Liver (tissue), 2 donors: ENCODE measurements at regions not wholly inside any gene's neighbourhood (a gene's known extent, or its start where the extent isn't known, plus 50 kb on each side); places are given as distances from the start of the nearest gene placed in this dataset.

Source experiments
- TF ChIP-seq, protein P1 (sequence below): IDR thresholded peaks from 2 replicates; pipeline ENCODE4 v1.6.1; 2016; ENCODE audit warnings: antibody characterized with exemption
- TF ChIP-seq, protein P2 (sequence below): fragments of 150-350 bp; IDR thresholded peaks from 2 replicates; pipeline ENCODE4 v1.5.1; 2017; ENCODE audit warnings: improper control_type of control experiment, low read depth, low read length; ENCODE audit not compliant: missing input control
- donor health status: healthy.

DNA sequence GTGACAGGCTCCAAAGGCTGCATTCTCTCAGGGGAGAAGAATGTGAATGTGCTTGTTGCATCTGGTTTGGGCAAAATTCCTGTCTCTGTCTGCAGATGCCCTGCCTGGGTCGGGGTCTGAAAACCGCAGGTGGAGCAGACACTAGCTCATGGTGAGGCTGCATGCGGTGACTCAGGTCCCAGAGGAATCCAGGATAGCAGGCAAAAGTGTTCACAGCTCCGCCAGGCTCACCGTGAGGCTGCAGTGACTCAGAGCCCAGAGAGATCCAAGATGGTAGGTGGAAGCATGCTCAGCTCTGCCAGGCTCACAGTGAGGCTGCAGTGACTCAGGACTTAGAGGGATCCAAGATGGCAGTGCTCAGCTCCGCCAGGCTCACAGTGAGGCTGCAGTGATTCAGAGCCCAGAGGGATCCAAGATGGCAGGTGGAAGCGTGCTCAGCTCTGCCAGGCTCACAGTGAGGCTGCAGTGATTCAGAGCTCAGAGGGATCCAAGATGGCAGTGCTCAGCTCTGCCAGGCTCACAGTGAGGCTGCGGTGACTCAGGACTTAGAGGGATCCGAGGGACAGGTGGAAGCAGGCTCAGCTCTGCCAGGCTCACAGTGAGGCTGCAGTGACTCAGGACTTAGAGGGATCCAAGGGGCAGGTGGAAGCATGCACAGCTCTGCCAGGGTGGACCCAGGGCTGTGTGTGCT lies 200.5 kb downstream of the ACKR3 start:
- TF ChIP-seq, protein P1, sequence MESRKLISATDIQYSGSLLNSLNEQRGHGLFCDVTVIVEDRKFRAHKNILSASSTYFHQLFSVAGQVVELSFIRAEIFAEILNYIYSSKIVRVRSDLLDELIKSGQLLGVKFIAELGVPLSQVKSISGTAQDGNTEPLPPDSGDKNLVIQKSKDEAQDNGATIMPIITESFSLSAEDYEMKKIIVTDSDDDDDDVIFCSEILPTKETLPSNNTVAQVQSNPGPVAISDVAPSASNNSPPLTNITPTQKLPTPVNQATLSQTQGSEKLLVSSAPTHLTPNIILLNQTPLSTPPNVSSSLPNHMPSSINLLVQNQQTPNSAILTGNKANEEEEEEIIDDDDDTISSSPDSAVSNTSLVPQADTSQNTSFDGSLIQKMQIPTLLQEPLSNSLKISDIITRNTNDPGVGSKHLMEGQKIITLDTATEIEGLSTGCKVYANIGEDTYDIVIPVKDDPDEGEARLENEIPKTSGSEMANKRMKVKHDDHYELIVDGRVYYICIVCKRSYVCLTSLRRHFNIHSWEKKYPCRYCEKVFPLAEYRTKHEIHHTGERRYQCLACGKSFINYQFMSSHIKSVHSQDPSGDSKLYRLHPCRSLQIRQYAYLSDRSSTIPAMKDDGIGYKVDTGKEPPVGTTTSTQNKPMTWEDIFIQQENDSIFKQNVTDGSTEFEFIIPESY = no peak
- TF ChIP-seq, protein P2, sequence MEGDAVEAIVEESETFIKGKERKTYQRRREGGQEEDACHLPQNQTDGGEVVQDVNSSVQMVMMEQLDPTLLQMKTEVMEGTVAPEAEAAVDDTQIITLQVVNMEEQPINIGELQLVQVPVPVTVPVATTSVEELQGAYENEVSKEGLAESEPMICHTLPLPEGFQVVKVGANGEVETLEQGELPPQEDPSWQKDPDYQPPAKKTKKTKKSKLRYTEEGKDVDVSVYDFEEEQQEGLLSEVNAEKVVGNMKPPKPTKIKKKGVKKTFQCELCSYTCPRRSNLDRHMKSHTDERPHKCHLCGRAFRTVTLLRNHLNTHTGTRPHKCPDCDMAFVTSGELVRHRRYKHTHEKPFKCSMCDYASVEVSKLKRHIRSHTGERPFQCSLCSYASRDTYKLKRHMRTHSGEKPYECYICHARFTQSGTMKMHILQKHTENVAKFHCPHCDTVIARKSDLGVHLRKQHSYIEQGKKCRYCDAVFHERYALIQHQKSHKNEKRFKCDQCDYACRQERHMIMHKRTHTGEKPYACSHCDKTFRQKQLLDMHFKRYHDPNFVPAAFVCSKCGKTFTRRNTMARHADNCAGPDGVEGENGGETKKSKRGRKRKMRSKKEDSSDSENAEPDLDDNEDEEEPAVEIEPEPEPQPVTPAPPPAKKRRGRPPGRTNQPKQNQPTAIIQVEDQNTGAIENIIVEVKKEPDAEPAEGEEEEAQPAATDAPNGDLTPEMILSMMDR = no peak
